ENCODE measurements at regions not wholly inside any gene's neighbourhood (a gene's known extent, or its start where the extent isn't known, plus 50 kb on each side); places are given as distances from the start of the nearest gene placed in this dataset.

GRCh38 chr2:66334237-66335029 is 100.5 kb upstream of the MEIS1 start:
- TF ChIP-seq, protein P1, sequence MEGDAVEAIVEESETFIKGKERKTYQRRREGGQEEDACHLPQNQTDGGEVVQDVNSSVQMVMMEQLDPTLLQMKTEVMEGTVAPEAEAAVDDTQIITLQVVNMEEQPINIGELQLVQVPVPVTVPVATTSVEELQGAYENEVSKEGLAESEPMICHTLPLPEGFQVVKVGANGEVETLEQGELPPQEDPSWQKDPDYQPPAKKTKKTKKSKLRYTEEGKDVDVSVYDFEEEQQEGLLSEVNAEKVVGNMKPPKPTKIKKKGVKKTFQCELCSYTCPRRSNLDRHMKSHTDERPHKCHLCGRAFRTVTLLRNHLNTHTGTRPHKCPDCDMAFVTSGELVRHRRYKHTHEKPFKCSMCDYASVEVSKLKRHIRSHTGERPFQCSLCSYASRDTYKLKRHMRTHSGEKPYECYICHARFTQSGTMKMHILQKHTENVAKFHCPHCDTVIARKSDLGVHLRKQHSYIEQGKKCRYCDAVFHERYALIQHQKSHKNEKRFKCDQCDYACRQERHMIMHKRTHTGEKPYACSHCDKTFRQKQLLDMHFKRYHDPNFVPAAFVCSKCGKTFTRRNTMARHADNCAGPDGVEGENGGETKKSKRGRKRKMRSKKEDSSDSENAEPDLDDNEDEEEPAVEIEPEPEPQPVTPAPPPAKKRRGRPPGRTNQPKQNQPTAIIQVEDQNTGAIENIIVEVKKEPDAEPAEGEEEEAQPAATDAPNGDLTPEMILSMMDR (IDR thresholded peaks at IDR 0.05): no peak
- no peak for TF ChIP-seq POLR2A (IDR thresholded peaks at IDR 0.05)
